Cardiac fibroblast (primary cell): ENCODE measurements at regions not wholly inside any gene's neighbourhood (a gene's known extent, or its start where the extent isn't known, plus 50 kb on each side); places are given as distances from the start of the nearest gene placed in this dataset.
A peak's percentile ranks its signal among the peaks of the same experiment; 100 is the strongest.

Experiments used
- DNase-seq, 2 donors: peaks; one replicate each; pipeline versions ENCODE4 v3.0.0 to v3.0.0-alpha.2; 2010; ENCODE audit warnings: low read depth in 2 of 2
- H3K4me3 ChIP-seq, 2 donors: replicated peaks in 1 of 2; 1 replicate in 1 of 2; 2 replicates in 1 of 2; pipeline ENCODE4 v1.5.1; 2011; ENCODE audit warnings: low read depth in 2 of 2, low read length in 2 of 2, mild to moderate bottlenecking in 2 of 2, moderate library complexity in 1 of 2
- CTCF ChIP-seq: IDR thresholded peaks from one replicate; pipeline ENCODE4 v1.5.1; 2011; ENCODE audit warnings: low read depth, mild to moderate bottlenecking, low read length, inconsistent platforms

- no peak for TF ChIP-seq CTCF
- no peak overlapping the region for H3K4me3 ChIP-seq
- peak; percentile 40 to 82 for DNase-seq
Observed at GRCh38 chr18:1014951-1015624, 110.4 kb downstream of the ADCYAP1 start.

GRCh38 chr18:1015777-1016176, 111.1 kb downstream of the ADCYAP1 start:
- DNase-seq: peak in 1 of 2 donors; percentile 38

GRCh38 chr18:1017227-1018058, 112.8 kb downstream of the ADCYAP1 start:
- DNase-seq: no peak
- H3K4me3 ChIP-seq: no peak overlapping the region
- TF ChIP-seq CTCF: no peak

More at GRCh38 chr18:1015777-1016176, 111.1 kb downstream of the ADCYAP1 start:
- no peak overlapping the region for H3K4me3 ChIP-seq
- TF ChIP-seq CTCF: no peak

- H3K4me3 ChIP-seq: no peak overlapping the region
- no peak for TF ChIP-seq CTCF
- DNase-seq: peak; percentile 36 to 65
Observed at GRCh38 chr18:1018181-1018681, 113.6 kb downstream of the ADCYAP1 start.

GRCh38 chr18:1019191-1019590, 114.5 kb downstream of the ADCYAP1 start:
- TF ChIP-seq CTCF: no peak
- DNase-seq: peak in 1 of 2 donors; percentile 10
- no peak overlapping the region for H3K4me3 ChIP-seq

GRCh38 chr18:1020731-1021344, 116.2 kb downstream of the ADCYAP1 start:
- no peak for DNase-seq
- TF ChIP-seq CTCF: no peak
- no peak overlapping the region for H3K4me3 ChIP-seq
